ENCODE measurements at regions not wholly inside any gene's neighbourhood (a gene's known extent, or its start where the extent isn't known, plus 50 kb on each side); places are given as distances from the start of the nearest gene placed in this dataset.

- Histone ChIP-seq H3K9me3 (ENCODE audit: control insufficient read depth, low read depth, low read length) (no peaks in the 10 kb centered on the region), H2AFZ (ENCODE audit: low read length) (no peak overlapping the region)
- no peak for DNase-seq
Observed at GRCh38 chr2:155125585-155126230, 427.2 kb downstream of the KCNJ3 start.

More at GRCh38 chr2:155125585-155126230, 427.2 kb downstream of the KCNJ3 start:
- no peak overlapping the region for H3K4me2 ChIP-seq (ENCODE audit: insufficient read depth, insufficient read length, low read length)
- no peaks in the 10 kb centered on the region for H3K27me3 ChIP-seq (ENCODE audit: insufficient read depth, low read length)
- no peak overlapping the region for H4K8ac ChIP-seq (replicated peaks; ENCODE audit: insufficient read length, low read depth, low read length)
- Mint-ChIP-seq H3K36me3 (ENCODE audit: insufficient read depth in 1 of 3, low read depth in 3 of 3) (no peaks in the 10 kb centered on the region), H3K9me3 (peaks cover 0 to 7% of the 10 kb centered on the region in 2 experiments; a peak in 2 of 5 replicates), H3K4me1 (no peaks in the 10 kb centered on the region), H3K27me3 (ENCODE audit: low read depth) (no peaks in the 10 kb centered on the region), H3K27ac (no peak overlapping the region), H3K4me3 (no peak overlapping the region)
- no peak overlapping the region for H3K27ac ChIP-seq (ENCODE audit: insufficient read length, low read depth, low read length)
- H3K56ac ChIP-seq (ENCODE audit: insufficient read length, low read depth, low read length), result no peak overlapping the region
- no peak overlapping the region for H4K91ac ChIP-seq (ENCODE audit: insufficient read length, low read depth, low read length)
- H2BK15ac ChIP-seq (ENCODE audit: low read depth, low read length), result no peak overlapping the region
- no peak overlapping the region for H3K4ac ChIP-seq (ENCODE audit: low read depth, low read length)
- no peak overlapping the region for H3T11ph ChIP-seq (ENCODE audit: low read length)
- H3K14ac ChIP-seq (ENCODE audit: insufficient read depth, low read length), result no peak overlapping the region
- no peaks in the 10 kb centered on the region for H3K23me2 ChIP-seq (ENCODE audit: insufficient read length, low read depth, low read length, poor library complexity, severe bottlenecking)
- H3K23ac ChIP-seq (ENCODE audit: insufficient read length, low read depth, low read length), result no peak overlapping the region
- no peaks in the 10 kb centered on the region for H3K79me2 ChIP-seq (ENCODE audit: insufficient read depth, low read length)
- H2BK5ac ChIP-seq (ENCODE audit: insufficient read length, low read length), result no peak overlapping the region
- H3K4me1 ChIP-seq (ENCODE audit: insufficient read depth, low read length), result no peaks in the 10 kb centered on the region
- no peak overlapping the region for H3K18ac ChIP-seq (ENCODE audit: insufficient read length, low read depth, low read length)
- H2BK20ac ChIP-seq (ENCODE audit: low read depth, low read length, poor library complexity, severe bottlenecking), result no peak overlapping the region
- H2AK5ac ChIP-seq (ENCODE audit: insufficient read length, low read length), result no peak overlapping the region
- H4K20me1 ChIP-seq (ENCODE audit: control insufficient read depth, insufficient read depth, insufficient read length), result no peaks in the 10 kb centered on the region
- TF ChIP-seq CTCF (conservative IDR thresholded peaks at IDR 0.05), result no peak
- H2BK120ac ChIP-seq (ENCODE audit: low read depth, low read length, poor library complexity, severe bottlenecking), result no peak overlapping the region
- H4K5ac ChIP-seq (ENCODE audit: insufficient read length, low read depth, low read length), result no peak overlapping the region
- no CpG with 5 or more reads among the region's 5 CpGs for WGBS (ENCODE audit: extremely low coverage, insufficient read length, low lambda C conversion rate)
- no peaks in the 10 kb centered on the region for H3K79me1 ChIP-seq (ENCODE audit: insufficient read depth, low read depth, low read length, poor library complexity, severe bottlenecking)
- H2BK12ac ChIP-seq (ENCODE audit: insufficient read length, low read depth, low read length), result no peak overlapping the region
- no peak overlapping the region for H3K9ac ChIP-seq (ENCODE audit: extremely low read depth, insufficient read length, low read length)

Measured in H9 (cell line).